Lower leg skin (tissue), 4 donors: ENCODE measurements at regions not wholly inside any gene's neighbourhood (a gene's known extent, or its start where the extent isn't known, plus 50 kb on each side); places are given as distances from the start of the nearest gene placed in this dataset.
A peak's percentile ranks its signal among the peaks of the same experiment; 100 is the strongest.

Source experiments
- DNase-seq, 2 donors: peaks; one replicate each; pipeline ENCODE4 v3.0.0-alpha.2; 2019; ENCODE audit warnings: low spot score in 2 of 2
- H3K4me3 ChIP-seq: fragments of 200-600 bp; sonication (generic); 2 replicates; pipeline ENCODE4 v1.5.1; 2017; ENCODE audit warnings: mild to moderate bottlenecking, low read depth; ENCODE audit not compliant: poor library complexity, severe bottlenecking
- CTCF ChIP-seq, 3 donors: fragments of 450-650 bp; IDR thresholded peaks; one replicate each; pipeline ENCODE4 v1.5.1; 2016; ENCODE audit warnings: antibody characterized with exemption in 3 of 3, mild to moderate bottlenecking in 3 of 3, moderate library complexity in 2 of 3
- POLR2A ChIP-seq, 2 donors: fragments of 450-650 bp; IDR thresholded peaks; one replicate each; pipeline ENCODE4 v1.6.1; 2016 to 2017; ENCODE audit warnings: antibody characterized with exemption in 2 of 2, mild to moderate bottlenecking in 1 of 2, moderate library complexity in 1 of 2
- WGBS, 2 donors: methylation state at CpG; one replicate each; pipeline ENCODE4 v1.1.5; 2018; 5-methylcytosine and 5-hydroxymethylcytosine counted together
- intact Hi-C: fragments of 100-400 bp; cut with DNase I; formaldehyde crosslinking; loops from one replicate; pipeline ENCODE4 v1.15.0; 2023; ENCODE audit warnings: low total_unique reads

- DNase-seq: no peak
- no peak for TF ChIP-seq POLR2A (IDR thresholded peaks at IDR 0.05)
- TF ChIP-seq CTCF (IDR thresholded peaks at IDR 0.05): no peak
- intact Hi-C loops: loop anchor here (5.0 kb wide), 1 partner anchor 1564 kb away; no protein-coding TSS in a partner anchor
- 64 to 71% methylated on average over 1 of the region's 1 CpG for WGBS, 2 donors
- H3K4me3 ChIP-seq: no peak overlapping the region
These were observed 167.0 kb upstream of the IPO5 start for GRCh38 chr13:97786510-97786909.

- DNase-seq: no peak
- no peak for TF ChIP-seq CTCF (IDR thresholded peaks at IDR 0.05)
- TF ChIP-seq POLR2A (IDR thresholded peaks at IDR 0.05): no peak
- no peak overlapping the region for H3K4me3 ChIP-seq
- intact Hi-C loops: no loop called here
- 50 to 56% methylated on average over 4 of the region's 4 CpGs for WGBS, 2 donors
These were observed 155.9 kb upstream of the IPO5 start for GRCh38 chr13:97797553-97797952.

- no peak for TF ChIP-seq POLR2A (IDR thresholded peaks at IDR 0.05)
- TF ChIP-seq CTCF (IDR thresholded peaks at IDR 0.05): no peak
- peak in 1 of 2 donors; percentile 28 for DNase-seq
- intact Hi-C loops: no loop called here
- H3K4me3 ChIP-seq: no peak overlapping the region
- 63 to 71% methylated on average over 7 of the region's 7 CpGs for WGBS, 2 donors
These were observed 155.2 kb upstream of the IPO5 start for GRCh38 chr13:97798171-97798821.

GRCh38 chr13:97798836-97799235 is 154.6 kb upstream of the IPO5 start:
- H3K4me3 ChIP-seq: no peak overlapping the region
- no peak for DNase-seq
- WGBS, 2 donors: 59 to 63% methylated on average over 7 of the region's 7 CpGs
- intact Hi-C loops: no loop called here
- no peak for TF ChIP-seq CTCF (IDR thresholded peaks at IDR 0.05)
- TF ChIP-seq POLR2A (IDR thresholded peaks at IDR 0.05): no peak

- no peak overlapping the region for H3K4me3 ChIP-seq
- DNase-seq: no peak
- TF ChIP-seq POLR2A (IDR thresholded peaks at IDR 0.05): no peak
- no peak for TF ChIP-seq CTCF (IDR thresholded peaks at IDR 0.05)
- intact Hi-C loops: no loop called here
- 70 to 95% methylated on average over 3 of the region's 3 CpGs for WGBS, 2 donors
These were observed 151.3 kb upstream of the IPO5 start for GRCh38 chr13:97802213-97802612.

- intact Hi-C loops: no loop called here
These were observed 143.9 kb upstream of the IPO5 start for GRCh38 chr13:97809576-97809975.

More at GRCh38 chr13:97809576-97809975, 143.9 kb upstream of the IPO5 start:
- TF ChIP-seq CTCF (IDR thresholded peaks at IDR 0.05) (no peak), POLR2A (IDR thresholded peaks at IDR 0.05) (no peak)
- DNase-seq: no peak
- WGBS, 2 donors: 27 to 47% methylated on average over 2 of the region's 2 CpGs
- no peak overlapping the region for H3K4me3 ChIP-seq
